GM21515 (cell line): ENCODE measurements at regions not wholly inside any gene's neighbourhood (a gene's known extent, or its start where the extent isn't known, plus 50 kb on each side); places are given as distances from the start of the nearest gene placed in this dataset.

Experiments
- ATAC-seq: cut with Tn5 transposase; IDR thresholded peaks from one replicate; pipeline ENCODE4 v1.9.1; 2021; ENCODE audit not compliant: unreplicated experiment

DNA sequence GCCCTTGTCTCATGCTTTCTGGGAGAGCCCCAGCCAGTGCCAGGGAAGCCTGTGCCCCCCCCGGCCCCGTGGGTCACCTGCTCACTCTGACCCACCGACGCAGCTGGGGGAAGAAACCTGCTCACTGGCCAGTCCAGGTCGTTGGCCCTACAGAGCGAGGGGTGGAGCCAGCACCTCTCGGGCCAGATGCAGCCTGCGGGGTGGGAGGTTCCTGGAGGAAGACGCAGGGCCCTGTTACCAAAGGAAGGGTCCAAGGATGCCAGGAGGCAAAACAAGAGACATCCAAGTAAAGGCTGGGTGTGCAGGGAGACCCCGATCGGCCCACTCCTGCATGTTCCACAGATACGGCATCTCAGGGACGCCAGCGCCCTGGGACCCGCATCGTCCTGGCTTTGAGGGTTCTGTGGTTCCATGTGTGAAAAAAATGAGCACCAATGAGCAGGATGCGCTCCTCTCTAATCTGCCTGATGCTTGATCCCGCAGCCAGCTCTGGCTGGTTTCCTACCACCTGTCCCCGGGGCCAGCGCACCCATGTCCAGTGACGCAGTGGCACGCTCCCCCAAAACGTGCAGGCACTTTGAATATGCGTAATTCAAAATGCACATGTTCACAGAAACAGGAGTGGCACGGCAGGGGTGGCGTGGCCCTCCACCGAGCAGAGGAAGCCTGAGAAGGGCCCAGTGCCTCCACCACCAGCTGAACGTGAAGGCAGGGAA is 66.0 kb upstream of the GALNT9 start:
- ATAC-seq: no peak

- ATAC-seq: no peak
Measured at GRCh38 chr12:132393991-132394949, 64.9 kb upstream of the GALNT9 start.

GRCh38 chr12:132393245-132393795 is 63.9 kb upstream of the GALNT9 start:
- ATAC-seq: no peak

DNA sequence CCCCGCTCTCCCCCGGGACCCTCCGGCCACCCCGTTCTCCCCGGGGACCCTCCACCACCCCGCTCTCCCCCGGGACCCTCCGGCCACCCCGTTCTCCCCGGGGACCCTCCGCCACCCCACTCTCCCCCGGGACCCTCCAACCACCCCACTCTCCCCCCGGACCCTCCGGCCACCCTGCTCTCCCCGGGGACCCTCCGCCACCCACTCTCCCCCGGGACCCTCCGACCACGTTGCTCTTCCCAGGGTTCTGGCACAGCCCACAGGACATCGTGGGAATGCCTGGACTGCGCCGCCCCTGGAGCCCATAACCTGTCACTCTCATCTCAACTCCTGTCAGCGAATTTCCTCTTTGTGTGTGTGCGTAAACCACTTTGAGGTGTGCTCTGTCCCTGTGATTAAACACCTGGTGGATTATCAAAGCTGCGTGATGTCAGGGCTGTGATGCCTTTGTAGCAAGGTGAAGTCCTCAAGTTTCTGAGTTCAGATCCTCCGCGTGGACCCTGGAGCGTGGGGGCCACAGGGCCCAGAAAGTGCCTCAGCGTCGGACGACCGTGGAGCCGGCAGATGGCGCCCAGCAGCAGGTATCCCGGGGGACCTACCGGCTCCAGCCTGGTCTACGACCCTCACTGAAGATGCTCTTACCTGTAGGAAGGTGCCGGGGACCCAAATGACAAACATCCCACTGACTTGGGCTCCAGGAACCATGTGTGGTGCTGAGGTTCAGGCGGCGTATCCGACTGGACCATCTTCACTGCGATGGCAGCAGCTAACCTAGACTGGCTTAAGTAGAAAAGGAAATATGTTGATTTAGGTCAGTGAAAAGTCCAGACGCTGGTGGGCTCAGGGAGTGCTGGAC is 63.2 kb upstream of the GALNT9 start:
- ATAC-seq: no peak

GRCh38 chr12:132391326-132392041 is 62.1 kb upstream of the GALNT9 start:
- ATAC-seq: no peak

DNA sequence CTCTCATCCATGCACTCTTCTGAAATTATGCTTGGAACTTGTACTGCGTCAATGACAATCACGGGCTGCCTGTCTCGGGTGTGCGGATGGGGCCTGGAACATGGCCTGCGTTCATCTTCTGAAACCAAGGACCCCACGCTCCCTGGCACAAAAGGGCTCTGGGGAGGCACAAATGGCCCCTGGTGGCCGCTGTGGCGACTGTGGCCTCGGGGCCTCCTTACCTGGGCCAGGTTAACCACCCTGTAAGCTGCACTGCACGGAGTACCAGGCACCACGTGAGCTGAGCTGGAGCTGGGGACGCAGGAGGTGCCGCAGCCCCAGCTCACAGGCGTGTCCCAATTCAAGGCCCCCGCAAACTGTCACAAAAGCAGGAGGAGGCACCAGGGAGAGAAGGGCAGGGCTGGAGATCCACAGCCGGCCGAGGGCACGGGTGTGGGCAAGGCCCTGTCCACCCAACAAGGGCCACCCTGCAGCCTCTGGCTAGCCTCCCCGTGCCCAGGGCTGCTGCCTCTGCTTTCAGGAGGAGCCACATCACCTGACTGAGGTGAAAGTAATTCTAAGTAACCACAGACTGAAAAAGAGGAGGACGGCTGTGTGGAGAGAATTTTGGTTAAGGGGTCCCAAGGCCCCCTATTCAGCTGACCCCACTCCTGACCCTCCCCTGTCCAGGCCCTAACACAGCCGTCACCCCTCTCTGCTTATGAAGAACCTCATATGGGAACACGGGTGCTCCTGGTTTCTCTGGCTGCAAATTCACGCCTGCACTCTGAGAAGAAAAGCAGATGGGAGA is 61.1 kb upstream of the GALNT9 start:
- no peak for ATAC-seq

- ATAC-seq: no peak
Measured at GRCh38 chr12:132389526-132390286, 60.3 kb upstream of the GALNT9 start.

GRCh38 chr12:132389026-132389425 is 59.6 kb upstream of the GALNT9 start:
- no peak for ATAC-seq

DNA sequence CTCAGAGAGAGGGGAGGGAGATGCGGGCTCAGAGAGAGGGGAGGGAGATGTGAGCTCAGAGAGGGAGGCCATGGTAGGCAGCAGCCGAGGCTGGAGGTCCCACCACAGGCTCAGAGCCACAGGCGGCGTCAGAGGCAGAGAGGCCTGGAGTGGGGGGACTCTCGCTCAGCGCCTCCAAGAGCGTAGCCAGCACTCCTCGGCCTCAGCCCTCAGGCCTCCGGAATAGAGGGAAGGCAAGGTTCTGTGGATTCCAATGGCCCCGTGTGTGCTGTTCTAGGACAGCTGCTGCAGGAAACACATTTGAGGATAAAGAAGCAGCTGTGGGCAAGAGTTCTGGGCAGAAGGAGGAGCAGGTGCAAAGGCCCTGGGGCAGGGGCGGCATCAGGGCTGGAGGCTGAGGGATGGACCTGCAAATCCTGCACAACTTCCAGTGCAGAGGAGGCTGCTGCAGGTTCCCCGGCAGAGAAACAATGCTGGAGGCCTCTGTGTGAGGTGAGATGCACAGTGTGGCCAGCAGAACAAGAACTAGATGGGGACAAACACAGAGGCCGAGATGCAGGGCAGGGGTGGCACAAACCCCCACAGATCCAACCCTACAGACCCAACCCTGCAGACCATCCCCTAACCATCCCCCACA is 59.1 kb upstream of the GALNT9 start:
- no peak for ATAC-seq

DNA sequence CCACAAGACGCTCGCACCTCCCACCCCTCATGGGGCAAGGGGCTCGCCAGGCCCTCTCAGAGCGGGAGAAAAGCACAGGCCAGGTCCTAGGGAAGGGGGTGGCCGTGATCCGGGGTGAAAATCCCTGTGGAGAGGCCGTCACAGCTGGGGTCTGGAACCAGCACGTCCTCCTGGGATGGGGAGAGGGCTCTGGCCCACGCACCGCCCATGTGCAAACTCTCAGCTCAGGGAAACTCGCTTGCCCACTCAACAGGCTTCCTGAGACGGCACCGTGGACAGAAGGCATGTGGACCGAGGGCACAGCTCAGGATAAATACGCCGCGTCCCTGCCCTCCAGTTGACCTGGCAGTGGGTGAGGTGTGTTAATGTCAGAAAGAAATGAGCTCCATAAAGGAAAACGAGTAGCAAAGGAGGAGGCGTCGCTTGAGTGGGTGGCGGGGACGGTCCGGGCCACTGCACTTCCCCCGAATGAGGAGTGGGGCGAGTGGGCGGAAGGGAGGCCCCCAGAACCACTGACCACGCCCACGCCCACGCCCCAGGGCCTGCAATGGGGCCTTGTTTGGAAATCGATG is 57.6 kb upstream of the GALNT9 start:
- ATAC-seq: no peak

DNA sequence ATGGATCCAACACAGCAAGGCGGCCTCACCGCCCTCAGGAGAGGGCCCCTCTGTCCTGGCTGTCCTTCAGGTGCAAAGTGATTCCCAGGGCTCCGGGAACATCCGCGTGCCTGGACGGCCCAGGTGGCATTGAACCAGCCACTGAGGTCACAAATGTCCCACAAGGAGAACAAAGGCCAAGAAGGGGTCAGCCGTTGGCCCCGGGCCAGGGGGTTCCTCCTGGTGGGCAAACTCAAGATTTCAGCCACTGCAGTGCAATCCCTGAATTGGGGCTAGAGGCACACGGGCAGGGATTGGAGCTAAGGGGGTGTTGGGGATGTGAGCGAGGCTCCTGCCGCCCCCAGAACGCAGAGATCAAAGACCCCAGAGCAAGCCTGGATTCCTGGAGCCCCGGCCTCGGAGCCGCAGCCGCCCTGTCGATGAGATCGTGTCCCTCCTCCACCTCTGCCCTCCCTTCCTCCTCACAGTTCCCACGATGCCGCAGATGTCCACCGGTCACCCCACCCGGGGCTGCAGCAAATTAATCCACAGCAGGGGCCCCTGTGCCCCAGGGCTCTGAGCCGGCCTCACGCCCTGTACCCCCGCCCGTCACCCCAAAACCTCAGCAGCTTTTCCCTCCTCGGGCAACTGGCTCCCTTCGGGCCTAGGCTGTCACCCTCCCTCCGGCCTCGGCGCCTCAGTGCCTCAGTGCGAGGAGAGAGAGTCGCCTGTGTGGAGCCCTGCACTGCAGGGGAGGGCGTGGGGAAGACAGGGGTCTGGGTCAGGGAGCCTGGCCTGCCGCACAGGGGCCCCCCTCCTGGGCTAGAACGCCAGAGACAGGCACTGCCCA is 56.7 kb upstream of the GALNT9 start:
- ATAC-seq: no peak

- no peak for ATAC-seq
Measured at GRCh38 chr12:132384916-132385774, 55.8 kb upstream of the GALNT9 start.

DNA sequence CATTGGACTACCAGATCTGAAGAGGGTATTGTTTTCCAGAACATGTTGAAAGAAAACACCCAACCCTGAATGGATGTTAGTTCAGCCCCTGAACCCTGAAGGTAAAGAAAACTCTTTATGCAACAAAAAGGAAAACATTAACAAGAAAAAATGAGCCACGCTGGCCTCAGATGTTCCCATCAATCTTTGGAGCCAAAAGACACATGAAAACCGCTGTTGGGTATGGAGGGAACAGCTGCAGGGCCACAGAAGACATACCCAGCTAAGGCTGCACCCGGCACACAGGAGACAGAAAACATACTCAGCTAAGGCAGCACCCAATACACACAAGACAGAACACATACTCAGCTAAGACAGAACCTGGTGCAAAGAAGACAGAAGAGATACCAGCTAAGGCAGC is 51.3 kb upstream of the GALNT9 start:
- no peak for ATAC-seq

DNA sequence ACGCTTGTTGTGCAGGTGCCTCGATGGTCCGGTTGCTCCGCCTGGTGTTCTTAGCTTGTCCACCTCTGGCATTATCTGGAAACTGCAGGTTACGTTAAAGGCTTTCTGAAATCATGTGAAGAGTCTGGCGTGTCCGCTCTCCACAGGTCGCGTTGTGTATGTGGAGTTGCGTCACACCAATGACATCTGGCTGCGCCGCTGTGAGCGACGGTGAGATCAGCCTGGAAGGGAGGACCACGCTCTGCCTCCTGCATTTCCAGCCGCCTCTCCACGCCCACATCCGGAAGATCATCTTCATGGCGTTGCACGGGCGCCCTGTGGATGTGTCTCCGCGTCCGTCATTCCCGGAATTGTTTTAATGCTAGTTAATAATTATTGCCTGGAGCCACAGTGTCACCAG is 50.6 kb upstream of the GALNT9 start:
- no peak for ATAC-seq

DNA sequence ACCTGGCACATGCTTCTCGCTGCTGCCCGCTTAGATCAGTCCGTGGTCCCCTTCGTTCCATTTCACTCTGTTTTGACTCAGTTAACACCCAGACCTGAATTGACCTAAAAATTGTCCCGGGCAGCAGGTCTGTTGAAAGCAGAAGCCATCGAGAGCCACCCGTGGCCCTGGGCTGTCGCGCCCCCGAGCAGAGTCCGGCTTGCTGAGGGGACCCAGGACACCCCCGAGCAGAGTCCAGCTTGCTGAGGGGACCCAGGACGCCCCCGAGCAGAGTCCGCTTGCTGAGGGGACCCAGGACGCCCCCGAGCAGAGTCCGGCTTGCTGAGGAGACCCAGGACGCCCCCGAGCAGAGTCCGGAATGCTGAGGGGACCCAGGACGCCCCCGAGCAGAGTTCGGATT is 50.2 kb upstream of the GALNT9 start:
- ATAC-seq: no peak
